Adrenal gland (tissue), 9 donors: ENCODE measurements at regions not wholly inside any gene's neighbourhood (a gene's known extent, or its start where the extent isn't known, plus 50 kb on each side); places are given as distances from the start of the nearest gene placed in this dataset.

Source experiments
- DNase-seq, 7 donors: peaks; one replicate each; pipeline ENCODE4 v3.0.0-alpha.2; 2019 to 2020
- H3K27ac ChIP-seq, 5 donors: fragments of 200-600 bp; sonication (generic) in 4 of 5; 1 replicate in 3 of 5; 2 replicates in 2 of 5; pipeline versions ENCODE4 v1.5.1 to v1.8.0; 2016 to 2020; ENCODE audit warnings: mild to moderate bottlenecking in 1 of 5
- H3K27me3 ChIP-seq: fragments of 200-600 bp; 2 replicates; pipeline ENCODE4 v1.8.0; 2021
- H3K36me3 ChIP-seq, 2 donors: fragments of 200-600 bp; replicated peaks in 1 of 2; 1 replicate in 1 of 2; 2 replicates in 1 of 2; pipeline versions ENCODE4 v1.5.1 to v1.8.0; 2018 to 2022
- H3K4me1 ChIP-seq, 2 donors: fragments of 200-600 bp; replicated peaks in 1 of 2; 1 replicate in 1 of 2; 2 replicates in 1 of 2; pipeline versions ENCODE4 v1.5.1 to v1.8.0; 2018 to 2021
- H3K4me3 ChIP-seq, 4 donors: fragments of 200-600 bp; sonication (generic) in 3 of 4; one replicate each; pipeline ENCODE4 v1.5.1; 2016 to 2018
- H3K9me3 ChIP-seq, 3 donors: fragments of 200-600 bp; sonication (generic) in 1 of 3; replicated peaks in 1 of 3; 1 replicate in 2 of 3; 2 replicates in 1 of 3; pipeline versions ENCODE4 v1.5.1 to v1.8.0; 2016 to 2021
- CTCF ChIP-seq, 6 experiments: fragments of 450-650 bp in 4 of 6; fragments of 200-600 bp in 2 of 6; sonication (generic) in 1 of 6; IDR thresholded peaks; 1 replicate in 5 of 6; 2 replicates in 1 of 6; pipeline versions ENCODE4 v1.5.1 to v1.8.0; 2016 to 2021; ENCODE audit warnings: antibody characterized with exemption in 6 of 6, mild to moderate bottlenecking in 2 of 6, moderate library complexity in 1 of 6
- POLR2A ChIP-seq, 2 donors: fragments of 450-650 bp; IDR thresholded peaks; one replicate each; pipeline ENCODE4 v1.6.1; 2017; ENCODE audit warnings: antibody characterized with exemption in 2 of 2, mild to moderate bottlenecking in 2 of 2, moderate library complexity in 1 of 2
- WGBS, 4 donors: extraction: QIAGEN DNeasy Blood & Tissue Kit in 2 of 4; methylation state at CpG; one replicate each; pipeline versions ENCODE4 v1.1.5 to v1.1.7; 2013 to 2017; 5-methylcytosine and 5-hydroxymethylcytosine counted together
- intact Hi-C, 2 donors: fragments of 100-400 bp; cut with DNase I; formaldehyde crosslinking; loops; one replicate each; pipeline versions ENCODE4 v1.14.1 to v1.15.0; 2022 to 2023
- donor health status: healthy with polysubstance abuse.
- donor health status: Bipolar disorder and iron deficiency.
- donor health status: DM: yes; HTN: yes; CAD: no.
- donor health status: DM: no; HTN: no; CAD: no.
- donor health status: DM: no; HTN: no; CAD: no.

GRCh38 chr15:93266291-93266690 is 177.3 kb upstream of the RGMA start:
- H3K4me3 ChIP-seq, result no peak overlapping the region
- H3K27me3 ChIP-seq, result no peaks in the 10 kb centered on the region
- H3K27ac ChIP-seq, result no peak overlapping the region
- TF ChIP-seq CTCF (IDR thresholded peaks at IDR 0.05) (no peak), POLR2A (IDR thresholded peaks at IDR 0.05) (no peak)
- DNase-seq, result no peak
- H3K9me3 ChIP-seq, result no peaks in the 10 kb centered on the region
- intact Hi-C loops, result no loop called here
- no peaks in the 10 kb centered on the region for H3K36me3 ChIP-seq
- H3K4me1 ChIP-seq, result no peaks in the 10 kb centered on the region
- 77 to 91% (median 81%) methylated on average over 13 to 15 of the region's 15 CpGs for WGBS, 4 donors

- no peak for TF ChIP-seq POLR2A (IDR thresholded peaks at IDR 0.05)
- no peak for TF ChIP-seq CTCF (IDR thresholded peaks at IDR 0.05)
- H3K36me3 ChIP-seq, result no peaks in the 10 kb centered on the region
- DNase-seq, result no peak
- no peaks in the 10 kb centered on the region for H3K9me3 ChIP-seq
- no peaks in the 10 kb centered on the region for H3K27me3 ChIP-seq
- WGBS, 4 donors, result 79 to 93% (median 82%) methylated on average over 7 of the region's 7 CpGs
- H3K4me3 ChIP-seq, result no peak overlapping the region
- H3K4me1 ChIP-seq, result no peaks in the 10 kb centered on the region
- intact Hi-C loops, result no loop called here
- H3K27ac ChIP-seq, result no peak overlapping the region
These were observed 176.1 kb upstream of the RGMA start for GRCh38 chr15:93265111-93265556.

- H3K36me3 ChIP-seq, result no peaks in the 10 kb centered on the region
- no peak overlapping the region for H3K4me3 ChIP-seq
- no peak overlapping the region for H3K27ac ChIP-seq
- TF ChIP-seq POLR2A (IDR thresholded peaks at IDR 0.05), result no peak
- DNase-seq, result no peak
- H3K9me3 ChIP-seq, result no peaks in the 10 kb centered on the region
- intact Hi-C loops, result no loop called here
- no peaks in the 10 kb centered on the region for H3K27me3 ChIP-seq
- 66 to 82% (median 74%) methylated on average over 4 of the region's 4 CpGs for WGBS, 4 donors
- H3K4me1 ChIP-seq, result no peaks in the 10 kb centered on the region
These were observed 172.8 kb upstream of the RGMA start for GRCh38 chr15:93261845-93262244.

GRCh38 chr15:93257920-93258319 is 168.9 kb upstream of the RGMA start:
- 56 to 78% (median 66%) methylated on average over 3 of the region's 3 CpGs for WGBS, 4 donors
- DNase-seq, result peak in 1 of 7 donors; percentile 37

More at GRCh38 chr15:93257920-93258319, 168.9 kb upstream of the RGMA start:
- TF ChIP-seq POLR2A (IDR thresholded peaks at IDR 0.05) (no peak), CTCF (IDR thresholded peaks at IDR 0.05) (no peak)
- intact Hi-C loops, result no loop called here
- no peaks in the 10 kb centered on the region for H3K9me3 ChIP-seq
- H3K27me3 ChIP-seq, result no peaks in the 10 kb centered on the region
- no peaks in the 10 kb centered on the region for H3K4me1 ChIP-seq
- H3K4me3 ChIP-seq, result no peak overlapping the region
- no peak overlapping the region for H3K27ac ChIP-seq
- no peaks in the 10 kb centered on the region for H3K36me3 ChIP-seq
